Spleen (tissue), 7 donors: ENCODE measurements at regions not wholly inside any gene's neighbourhood (a gene's known extent, or its start where the extent isn't known, plus 50 kb on each side); places are given as distances from the start of the nearest gene placed in this dataset.

ENCODE experiments used
- POLR2A ChIP-seq, 3 donors: fragments of 450-650 bp; IDR thresholded peaks; one replicate each; pipeline ENCODE4 v1.5.1; 2017; ENCODE audit warnings: antibody characterized with exemption in 3 of 3, mild to moderate bottlenecking in 1 of 3
- POLR2AphosphoS5 ChIP-seq, 3 donors: sonication (generic); formaldehyde crosslinking; IDR thresholded peaks; one replicate each; pipeline ENCODE4 v1.5.1; 2017; ENCODE audit warnings: antibody characterized with exemption in 3 of 3
- TF ChIP-seq, protein P1 (sequence below), 11 experiments: fragments of 200-600 bp in 7 of 11; fragments of 450-650 bp in 4 of 11; sonication (generic) in 4 of 11; IDR thresholded peaks in 8 of 11; conservative IDR thresholded peaks in 3 of 11; 1 replicate in 7 of 11; 2 replicates in 4 of 11; pipeline versions ENCODE4 v1.4.0 to v1.8.0; 2016 to 2021; ENCODE audit warnings: antibody characterized with exemption in 11 of 11, inconsistent platforms in 4 of 11, mild to moderate bottlenecking in 1 of 11
- donor health status: DM: no; HTN: no; CAD: no; lungs with moderate emphysema.
- donor health status: DM: no; HTN: no; CAD: no.
- donor health status: DM: no; HTN: no; CAD: no.

DNA sequence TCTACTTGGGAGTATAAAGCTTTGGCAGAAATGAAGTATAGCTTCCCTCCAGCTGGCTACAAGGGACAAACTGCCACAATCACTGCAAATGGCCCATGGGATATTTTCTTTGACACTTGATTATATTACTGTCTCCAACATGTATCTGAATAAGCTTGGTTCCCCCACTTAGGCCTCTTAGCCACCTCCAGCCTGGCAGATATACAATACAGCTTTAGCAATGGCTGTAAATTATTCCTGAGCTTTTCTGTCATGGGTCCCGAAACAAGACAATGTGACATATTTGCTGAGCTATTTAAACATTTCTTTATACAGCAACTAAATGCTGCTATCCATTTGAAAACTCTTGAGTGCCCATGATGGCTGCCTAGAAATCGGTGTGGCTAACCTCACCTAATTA, 406.2 kb downstream of the SUCLG1 start:
- no peak for TF ChIP-seq POLR2AphosphoS5 (IDR thresholded peaks at IDR 0.05)
- TF ChIP-seq, protein P1, sequence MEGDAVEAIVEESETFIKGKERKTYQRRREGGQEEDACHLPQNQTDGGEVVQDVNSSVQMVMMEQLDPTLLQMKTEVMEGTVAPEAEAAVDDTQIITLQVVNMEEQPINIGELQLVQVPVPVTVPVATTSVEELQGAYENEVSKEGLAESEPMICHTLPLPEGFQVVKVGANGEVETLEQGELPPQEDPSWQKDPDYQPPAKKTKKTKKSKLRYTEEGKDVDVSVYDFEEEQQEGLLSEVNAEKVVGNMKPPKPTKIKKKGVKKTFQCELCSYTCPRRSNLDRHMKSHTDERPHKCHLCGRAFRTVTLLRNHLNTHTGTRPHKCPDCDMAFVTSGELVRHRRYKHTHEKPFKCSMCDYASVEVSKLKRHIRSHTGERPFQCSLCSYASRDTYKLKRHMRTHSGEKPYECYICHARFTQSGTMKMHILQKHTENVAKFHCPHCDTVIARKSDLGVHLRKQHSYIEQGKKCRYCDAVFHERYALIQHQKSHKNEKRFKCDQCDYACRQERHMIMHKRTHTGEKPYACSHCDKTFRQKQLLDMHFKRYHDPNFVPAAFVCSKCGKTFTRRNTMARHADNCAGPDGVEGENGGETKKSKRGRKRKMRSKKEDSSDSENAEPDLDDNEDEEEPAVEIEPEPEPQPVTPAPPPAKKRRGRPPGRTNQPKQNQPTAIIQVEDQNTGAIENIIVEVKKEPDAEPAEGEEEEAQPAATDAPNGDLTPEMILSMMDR (IDR thresholded peaks at IDR 0.05 in 8 of 11, conservative IDR thresholded peaks at IDR 0.05 in 3 of 11) = no peak
- no peak for TF ChIP-seq POLR2A (IDR thresholded peaks at IDR 0.05)
